GM12892 (cell line): ENCODE measurements at regions not wholly inside any gene's neighbourhood (a gene's known extent, or its start where the extent isn't known, plus 50 kb on each side); places are given as distances from the start of the nearest gene placed in this dataset.

ENCODE experiments used
- POLR2A ChIP-seq: IDR thresholded peaks from 2 replicates; pipeline ENCODE4 v1.6.1; 2011; ENCODE audit warnings: low read depth, low read length, control low read depth
- POLR2AphosphoS5 ChIP-seq: IDR thresholded peaks from 2 replicates; pipeline ENCODE4 v1.6.1; 2011; ENCODE audit warnings: low read depth, low read length, control low read depth

DNA sequence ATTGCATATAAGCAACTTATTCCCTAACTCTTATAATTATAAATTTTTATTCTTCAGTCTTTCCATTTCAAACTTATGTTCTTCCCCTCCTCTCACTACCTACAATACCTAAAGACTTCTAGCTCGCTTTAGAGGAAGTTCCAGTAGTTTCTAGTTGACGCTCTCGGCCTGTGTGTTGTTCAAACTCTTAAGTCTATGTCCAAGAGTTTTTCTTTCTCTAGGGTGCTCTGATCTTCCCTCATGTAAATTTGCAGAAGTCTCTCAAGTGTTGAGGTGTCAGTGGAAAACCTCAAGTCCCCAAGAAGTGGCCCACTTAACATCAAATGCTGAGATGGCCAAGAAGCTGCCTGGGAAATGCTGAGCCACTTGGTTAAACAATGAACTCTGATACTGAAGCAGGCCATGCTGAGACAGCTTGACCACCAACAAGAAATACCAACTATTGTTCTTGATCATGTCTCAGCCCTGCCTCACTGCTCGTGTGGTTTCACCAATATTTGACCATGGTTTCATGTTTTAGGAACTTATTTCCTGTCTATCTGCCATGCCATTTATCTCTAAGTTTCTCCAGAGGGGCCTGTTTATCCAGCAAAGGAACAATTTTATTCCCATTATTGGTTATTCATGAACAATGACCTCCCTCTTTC, 100.9 kb upstream of the TCF21 start:
- no peak for TF ChIP-seq POLR2A
- no peak for TF ChIP-seq POLR2AphosphoS5
